ENCODE measurements at regions not wholly inside any gene's neighbourhood (a gene's known extent, or its start where the extent isn't known, plus 50 kb on each side); places are given as distances from the start of the nearest gene placed in this dataset.

DNA sequence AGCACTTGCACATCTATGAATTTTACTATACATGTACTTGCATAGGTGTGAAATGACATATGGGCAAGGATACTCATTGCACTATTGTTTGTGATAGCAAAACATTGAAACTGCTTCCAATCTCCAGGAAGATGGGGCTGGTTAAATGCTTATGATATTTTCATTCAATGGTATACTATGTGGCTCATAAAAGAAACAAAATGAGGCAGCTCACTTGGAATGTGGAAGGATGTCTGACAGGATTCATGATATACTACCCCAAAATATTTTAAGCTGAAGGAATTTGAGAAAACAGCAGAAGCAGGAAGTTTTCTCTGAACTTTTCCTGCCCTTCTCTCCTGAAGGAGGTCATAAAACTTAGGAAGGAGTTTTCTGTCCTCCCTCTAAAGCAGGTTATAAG is 99.6 kb upstream of the CAST start:
- no peaks in the 10 kb centered on the region for H3K9me3 ChIP-seq (ENCODE audit: insufficient read depth, low read length)
- no peaks in the 10 kb centered on the region for H3K27me3 ChIP-seq (ENCODE audit: insufficient read depth, insufficient read length)
- no peak overlapping the region for H3K9ac ChIP-seq (ENCODE audit: insufficient read length, low read depth)
- TF ChIP-seq ZNF274 (IDR thresholded peaks at IDR 0.05; ENCODE audit: low read depth, low read length): no peak
- TF ChIP-seq YY1 (IDR thresholded peaks at IDR 0.05; ENCODE audit: insufficient read depth, insufficient read length): no peak
- no peak overlapping the region for H3K4me3 ChIP-seq (ENCODE audit: insufficient read length, low read depth)
- H3K4me1 ChIP-seq (ENCODE audit: insufficient read depth, insufficient read length): no peaks in the 10 kb centered on the region
- H3K36me3 ChIP-seq (ENCODE audit: insufficient read depth, insufficient read length, low read length): no peaks in the 10 kb centered on the region
- DNase-seq (ENCODE audit: low read depth, low spot score): no peak

DNA sequence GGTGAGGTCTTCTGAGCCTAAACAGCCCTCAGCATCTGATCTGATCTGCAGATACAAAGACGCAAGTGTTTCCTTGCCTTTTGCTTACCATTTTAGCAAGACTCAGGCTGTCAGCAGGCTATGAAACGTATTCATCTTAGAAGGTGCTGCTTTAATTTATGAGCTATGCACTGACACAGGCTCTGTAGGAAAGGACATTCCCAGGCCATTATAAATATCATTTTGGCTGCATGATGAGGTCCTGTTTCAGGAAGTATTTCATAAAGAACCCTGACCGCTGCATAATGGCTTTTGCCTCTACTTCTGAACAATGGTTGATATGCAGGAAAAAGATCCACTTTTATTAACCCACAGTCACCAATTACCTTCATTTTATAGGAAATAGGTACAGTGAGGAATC is 98.4 kb upstream of the CAST start:
- no peaks in the 10 kb centered on the region for H3K27me3 ChIP-seq (ENCODE audit: insufficient read depth, insufficient read length)
- no peak for TF ChIP-seq YY1 (IDR thresholded peaks at IDR 0.05; ENCODE audit: insufficient read depth, insufficient read length)
- no peak for TF ChIP-seq SUZ12 (IDR thresholded peaks at IDR 0.05; ENCODE audit: extremely low read depth, insufficient read depth, insufficient read length)
- no peak for TF ChIP-seq ZNF274 (IDR thresholded peaks at IDR 0.05; ENCODE audit: low read depth, low read length)
- H3K4me1 ChIP-seq (ENCODE audit: insufficient read depth, insufficient read length): no peaks in the 10 kb centered on the region
- DNase-seq (ENCODE audit: low read depth, low spot score): no peak
- no peaks in the 10 kb centered on the region for H3K9me3 ChIP-seq (ENCODE audit: insufficient read depth, low read length)
- H3K36me3 ChIP-seq (ENCODE audit: insufficient read depth, insufficient read length, low read length): no peaks in the 10 kb centered on the region
- no peak overlapping the region for H3K4me3 ChIP-seq (ENCODE audit: insufficient read length, low read depth)
- H3K9ac ChIP-seq (ENCODE audit: insufficient read length, low read depth): no peak overlapping the region

DNA sequence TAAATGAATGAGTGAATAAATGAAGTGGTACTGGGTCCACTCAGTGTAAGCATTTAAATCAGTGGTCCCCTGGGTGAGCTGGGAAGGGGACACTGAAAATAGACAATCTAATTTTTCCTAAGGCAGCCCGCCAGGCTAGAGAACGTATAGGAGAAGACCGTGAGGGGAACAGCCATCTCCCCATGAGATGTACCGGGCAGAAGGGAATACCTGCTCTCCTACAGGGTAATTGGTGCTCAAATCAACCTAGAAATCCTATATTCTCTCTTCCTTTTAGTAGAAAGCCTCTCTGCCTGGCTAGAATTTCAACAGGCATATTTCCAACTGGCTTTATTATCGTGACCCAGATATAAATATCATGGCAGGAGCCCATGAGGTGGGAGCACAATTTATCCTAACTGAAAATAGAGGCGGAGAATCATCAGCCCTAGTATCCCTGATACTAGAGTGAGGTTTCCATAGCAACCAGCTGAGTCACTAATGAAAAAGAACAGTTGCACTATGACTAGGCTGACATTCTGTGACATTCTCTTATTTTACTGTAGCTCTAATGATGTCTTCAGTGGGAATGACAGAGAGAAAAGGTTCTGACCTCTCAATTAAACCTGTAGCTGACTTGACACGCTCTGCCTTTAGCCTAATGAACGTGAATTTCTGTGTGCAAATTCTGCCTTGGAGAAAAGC is 96.5 kb upstream of the CAST start:
- no peaks in the 10 kb centered on the region for H3K4me1 ChIP-seq (ENCODE audit: insufficient read depth, insufficient read length)

DNA sequence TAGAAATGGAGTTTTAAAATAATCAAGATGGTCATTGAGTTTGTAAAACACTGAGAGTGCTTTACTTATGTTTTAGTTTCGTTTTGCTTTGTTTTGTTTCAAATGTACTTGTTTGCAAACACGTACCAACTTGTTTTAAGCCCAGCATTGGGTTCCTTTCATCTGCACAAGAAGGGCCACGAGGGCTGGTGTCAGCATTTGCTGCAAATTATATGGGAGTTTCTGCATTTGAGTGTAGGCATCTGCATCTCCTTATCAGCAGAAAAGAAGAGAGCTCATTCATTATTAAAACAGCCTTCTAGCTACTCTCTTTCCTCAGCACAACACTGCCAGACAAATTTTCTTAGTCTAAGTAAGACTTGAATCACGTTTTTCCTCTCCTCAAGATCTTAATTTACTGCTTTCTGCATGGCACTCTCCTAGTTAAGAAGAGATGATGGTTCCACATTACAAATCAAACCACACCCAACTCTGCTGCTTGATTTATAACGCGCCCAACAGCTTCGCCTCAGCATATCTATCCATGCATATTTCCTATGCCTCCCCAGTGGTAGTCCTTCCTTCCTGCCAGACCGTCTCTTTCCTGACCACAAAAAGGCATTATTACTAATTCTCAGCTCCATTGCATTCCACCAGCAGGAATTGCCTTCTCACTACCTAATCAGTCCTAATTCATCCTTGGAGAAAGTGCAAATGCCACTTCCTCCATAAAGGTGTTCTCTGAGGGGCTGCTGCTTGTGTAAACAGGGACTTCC is 95.2 kb upstream of the CAST start:
- Histone ChIP-seq H3K27me3 (ENCODE audit: insufficient read depth, insufficient read length) (no peaks in the 10 kb centered on the region), H3K4me1 (ENCODE audit: insufficient read depth, insufficient read length) (no peaks in the 10 kb centered on the region), H3K36me3 (ENCODE audit: insufficient read depth, insufficient read length, low read length) (no peaks in the 10 kb centered on the region), H3K9ac (ENCODE audit: insufficient read length, low read depth) (no peak overlapping the region), H3K4me3 (ENCODE audit: insufficient read length, low read depth) (no peak overlapping the region), H3K9me3 (ENCODE audit: insufficient read depth, low read length) (no peaks in the 10 kb centered on the region)
- TF ChIP-seq ZNF274 (IDR thresholded peaks at IDR 0.05; ENCODE audit: low read depth, low read length) (no peak), YY1 (IDR thresholded peaks at IDR 0.05; ENCODE audit: insufficient read depth, insufficient read length) (no peak), SUZ12 (IDR thresholded peaks at IDR 0.05; ENCODE audit: extremely low read depth, insufficient read depth, insufficient read length) (no peak)
- no peak for DNase-seq (ENCODE audit: low read depth, low spot score)

More for the DNA sequence above, 96.5 kb upstream of the CAST start:
- DNase-seq (ENCODE audit: low read depth, low spot score): no peak
- H3K9ac ChIP-seq (ENCODE audit: insufficient read length, low read depth): no peak overlapping the region
- no peaks in the 10 kb centered on the region for H3K27me3 ChIP-seq (ENCODE audit: insufficient read depth, insufficient read length)
- no peak overlapping the region for H3K4me3 ChIP-seq (ENCODE audit: insufficient read length, low read depth)
- no peaks in the 10 kb centered on the region for H3K36me3 ChIP-seq (ENCODE audit: insufficient read depth, insufficient read length, low read length)
- no peaks in the 10 kb centered on the region for H3K9me3 ChIP-seq (ENCODE audit: insufficient read depth, low read length)
- no peak for TF ChIP-seq ZNF274 (IDR thresholded peaks at IDR 0.05; ENCODE audit: low read depth, low read length)
- TF ChIP-seq SUZ12 (IDR thresholded peaks at IDR 0.05; ENCODE audit: extremely low read depth, insufficient read depth, insufficient read length): no peak
- no peak for TF ChIP-seq YY1 (IDR thresholded peaks at IDR 0.05; ENCODE audit: insufficient read depth, insufficient read length)

DNA sequence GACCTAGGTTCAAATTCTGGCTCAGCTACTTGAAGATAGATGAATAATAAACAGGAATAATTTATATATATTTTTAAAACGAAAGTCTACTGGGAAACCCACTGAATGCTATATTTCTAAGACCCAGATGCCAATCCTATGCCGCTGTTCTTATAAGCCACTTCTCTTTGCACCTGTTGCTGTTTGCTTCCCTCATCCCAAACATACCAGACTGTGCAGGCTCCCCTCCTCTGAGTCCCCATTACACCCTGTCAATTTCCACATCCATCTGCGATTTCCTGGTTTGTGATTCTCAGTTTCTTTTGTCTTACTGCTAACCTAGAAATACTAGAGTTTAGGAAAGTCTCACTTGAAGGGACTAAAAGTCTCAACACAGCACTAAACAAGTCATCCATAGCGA is 92.8 kb upstream of the CAST start:
- no peaks in the 10 kb centered on the region for H3K27me3 ChIP-seq (ENCODE audit: insufficient read depth, insufficient read length)
- DNase-seq (ENCODE audit: low read depth, low spot score): no peak
- no peaks in the 10 kb centered on the region for H3K4me1 ChIP-seq (ENCODE audit: insufficient read depth, insufficient read length)
- no peaks in the 10 kb centered on the region for H3K9me3 ChIP-seq (ENCODE audit: insufficient read depth, low read length)
- no peak overlapping the region for H3K4me3 ChIP-seq (ENCODE audit: insufficient read length, low read depth)
- no peak overlapping the region for H3K9ac ChIP-seq (ENCODE audit: insufficient read length, low read depth)
- TF ChIP-seq ZNF274 (IDR thresholded peaks at IDR 0.05; ENCODE audit: low read depth, low read length): no peak
- TF ChIP-seq YY1 (IDR thresholded peaks at IDR 0.05; ENCODE audit: insufficient read depth, insufficient read length): no peak
- no peak for TF ChIP-seq SUZ12 (IDR thresholded peaks at IDR 0.05; ENCODE audit: extremely low read depth, insufficient read depth, insufficient read length)
- no peaks in the 10 kb centered on the region for H3K36me3 ChIP-seq (ENCODE audit: insufficient read depth, insufficient read length, low read length)

DNA sequence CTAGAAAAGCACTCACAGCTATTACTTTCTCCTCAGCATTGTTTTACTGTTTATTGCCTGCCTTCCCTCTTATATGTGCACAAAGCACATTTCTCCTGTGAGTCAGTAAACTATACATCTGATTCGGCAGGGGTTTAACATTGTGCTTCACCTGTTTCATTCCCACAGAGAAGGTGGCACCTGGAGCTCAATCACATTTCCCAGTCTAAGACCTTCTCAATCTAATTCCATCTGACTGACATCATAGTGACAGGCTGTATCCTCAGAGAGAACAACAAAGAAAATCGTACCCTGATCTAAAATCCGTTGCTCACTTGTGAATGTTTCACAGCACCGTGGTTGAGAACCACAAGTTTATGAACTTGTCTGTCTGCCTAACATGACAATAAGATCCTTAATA is 92.4 kb upstream of the CAST start:
- H3K9ac ChIP-seq (ENCODE audit: insufficient read length, low read depth): no peak overlapping the region
- H3K9me3 ChIP-seq (ENCODE audit: insufficient read depth, low read length): no peaks in the 10 kb centered on the region
- no peaks in the 10 kb centered on the region for H3K36me3 ChIP-seq (ENCODE audit: insufficient read depth, insufficient read length, low read length)
- no peak for TF ChIP-seq SUZ12 (IDR thresholded peaks at IDR 0.05; ENCODE audit: extremely low read depth, insufficient read depth, insufficient read length)
- TF ChIP-seq YY1 (IDR thresholded peaks at IDR 0.05; ENCODE audit: insufficient read depth, insufficient read length): no peak
- TF ChIP-seq ZNF274 (IDR thresholded peaks at IDR 0.05; ENCODE audit: low read depth, low read length): no peak
- DNase-seq (ENCODE audit: low read depth, low spot score): no peak
- no peaks in the 10 kb centered on the region for H3K4me1 ChIP-seq (ENCODE audit: insufficient read depth, insufficient read length)
- H3K27me3 ChIP-seq (ENCODE audit: insufficient read depth, insufficient read length): no peaks in the 10 kb centered on the region
- H3K4me3 ChIP-seq (ENCODE audit: insufficient read length, low read depth): no peak overlapping the region

DNA sequence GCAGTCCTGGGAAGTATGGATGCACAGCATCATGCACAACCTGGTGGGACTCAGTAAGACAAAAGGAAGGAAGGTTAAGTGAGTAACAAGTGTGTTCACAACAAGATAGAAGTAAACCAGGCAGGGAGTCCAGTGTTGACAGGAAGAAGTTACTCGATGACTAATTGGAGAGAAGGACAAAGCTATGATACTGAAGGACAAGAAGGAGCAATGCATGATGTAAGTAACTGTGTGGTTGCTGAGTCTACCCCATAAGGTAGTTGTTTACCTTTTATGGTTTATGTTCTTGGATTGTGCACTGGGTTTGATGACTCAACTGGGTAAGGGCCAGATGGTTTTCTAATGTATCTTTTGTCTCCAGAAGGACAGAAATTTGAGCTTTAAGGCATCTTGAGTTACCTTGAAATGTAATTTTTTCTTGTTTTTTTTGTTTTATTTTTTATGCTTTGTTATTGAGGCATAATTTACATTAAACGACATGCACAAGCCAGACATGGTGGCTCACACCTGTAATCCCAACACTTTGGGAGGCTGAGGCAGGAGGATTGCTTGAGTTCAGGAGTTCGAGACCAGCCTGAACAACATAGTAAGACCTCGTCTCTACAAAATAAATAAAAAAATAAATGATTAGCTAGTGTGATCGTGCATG is 89.2 kb upstream of the CAST start:
- DNase-seq (ENCODE audit: low read depth, low spot score): no peak

More for the DNA sequence above, 89.2 kb upstream of the CAST start:
- no peaks in the 10 kb centered on the region for H3K27me3 ChIP-seq (ENCODE audit: insufficient read depth, insufficient read length)
- no peak overlapping the region for H3K4me3 ChIP-seq (ENCODE audit: insufficient read length, low read depth)
- H3K36me3 ChIP-seq (ENCODE audit: insufficient read depth, insufficient read length, low read length): no peaks in the 10 kb centered on the region
- no peak overlapping the region for H3K9ac ChIP-seq (ENCODE audit: insufficient read length, low read depth)
- H3K4me1 ChIP-seq (ENCODE audit: insufficient read depth, insufficient read length): no peaks in the 10 kb centered on the region
- no peak for TF ChIP-seq SUZ12 (IDR thresholded peaks at IDR 0.05; ENCODE audit: extremely low read depth, insufficient read depth, insufficient read length)
- no peak for TF ChIP-seq YY1 (IDR thresholded peaks at IDR 0.05; ENCODE audit: insufficient read depth, insufficient read length)
- no peak for TF ChIP-seq ZNF274 (IDR thresholded peaks at IDR 0.05; ENCODE audit: low read depth, low read length)
- no peaks in the 10 kb centered on the region for H3K9me3 ChIP-seq (ENCODE audit: insufficient read depth, low read length)
